ENCODE measurements at regions not wholly inside any gene's neighbourhood (a gene's known extent, or its start where the extent isn't known, plus 50 kb on each side); places are given as distances from the start of the nearest gene placed in this dataset.
"Not testable (repeated sequence)": the region's sequence is repeated elsewhere in the genome, so short reads cannot be mapped to it uniquely, and the experiment has no call there.

DNA sequence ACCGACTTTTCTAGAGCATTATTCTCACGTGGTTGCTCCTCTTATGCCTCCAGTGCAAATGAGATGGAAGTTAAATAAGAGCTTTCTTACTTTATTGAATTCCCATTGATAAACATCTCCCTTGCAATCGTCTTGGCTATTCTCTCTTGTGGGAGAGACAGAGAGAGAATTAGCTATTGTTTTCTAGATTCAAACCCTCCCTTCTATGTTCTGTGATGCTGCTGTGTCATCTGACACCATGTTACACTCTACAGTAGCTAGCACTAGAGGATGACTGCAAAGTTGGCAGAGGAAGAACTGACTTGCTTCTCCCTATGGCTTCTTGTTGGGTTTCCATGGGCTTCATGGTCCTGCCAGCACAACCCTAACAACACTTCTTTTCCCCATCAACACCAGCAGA is 134.6 kb upstream of the RANBP3L start:
- no peak for DNase-seq

DNA sequence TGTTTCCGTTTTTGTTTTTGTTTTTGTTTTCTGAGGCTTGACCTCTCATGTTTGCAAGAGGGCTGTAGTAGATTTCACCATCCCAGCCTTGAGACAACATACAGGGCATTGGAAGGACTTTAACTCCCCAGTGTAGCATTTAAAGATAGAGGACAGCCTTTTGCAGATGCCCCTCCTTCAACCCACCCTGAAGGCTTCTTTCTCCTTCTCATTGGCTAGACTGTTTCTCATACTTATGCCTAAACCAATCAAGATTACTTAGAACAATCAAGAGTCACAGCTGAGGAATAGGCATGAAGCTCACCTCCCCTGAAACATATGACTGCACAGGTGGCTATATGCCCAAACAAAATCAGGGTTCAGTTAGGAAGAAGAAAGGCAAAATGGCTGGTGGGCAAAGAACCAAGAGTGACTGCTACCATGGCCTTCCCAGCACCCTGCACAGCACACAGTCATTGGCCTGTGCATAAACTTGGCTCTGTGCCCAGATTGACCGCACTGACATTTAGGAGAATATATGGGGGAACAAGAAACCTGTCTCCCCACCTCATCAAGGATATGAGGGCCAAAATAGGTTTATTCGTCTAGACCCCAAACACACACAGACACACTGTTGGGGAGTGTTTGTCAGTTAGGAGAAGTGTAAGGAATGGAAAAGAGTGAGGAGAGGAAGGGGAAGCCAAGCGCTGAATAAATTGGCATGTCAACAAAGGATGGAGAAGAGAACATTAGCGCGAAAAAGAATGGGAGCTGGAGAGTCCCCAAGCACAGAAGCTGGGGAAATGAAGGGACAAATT is 137.3 kb upstream of the RANBP3L start:
- DNase-seq = no peak

GRCh38 chr5:36440300-36440699 is 138.6 kb upstream of the RANBP3L start:
- DNase-seq = no peak

- DNase-seq = no peak
Observed at GRCh38 chr5:36441280-36441679, 139.6 kb upstream of the RANBP3L start.

DNA sequence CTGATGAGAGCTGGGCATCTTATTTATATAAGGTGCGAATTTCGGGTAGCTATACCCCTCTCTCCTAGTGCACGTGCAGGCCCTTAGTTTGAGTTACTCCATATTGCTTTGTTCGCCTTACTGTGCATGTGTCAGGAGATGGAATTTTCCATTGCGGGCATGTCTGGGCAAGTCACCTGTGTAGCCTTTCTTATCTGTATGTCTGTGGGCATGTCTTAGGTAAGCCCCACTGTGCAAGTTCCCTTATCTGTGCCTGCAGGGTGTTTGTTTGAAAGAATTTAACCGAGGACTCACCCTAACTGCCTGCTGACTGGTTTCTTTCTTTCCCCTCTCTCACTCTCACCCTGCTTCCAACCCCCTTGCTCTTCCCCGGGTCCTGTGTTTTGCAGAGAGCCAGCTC is 140.7 kb upstream of the RANBP3L start:
- DNase-seq = no peak

DNA sequence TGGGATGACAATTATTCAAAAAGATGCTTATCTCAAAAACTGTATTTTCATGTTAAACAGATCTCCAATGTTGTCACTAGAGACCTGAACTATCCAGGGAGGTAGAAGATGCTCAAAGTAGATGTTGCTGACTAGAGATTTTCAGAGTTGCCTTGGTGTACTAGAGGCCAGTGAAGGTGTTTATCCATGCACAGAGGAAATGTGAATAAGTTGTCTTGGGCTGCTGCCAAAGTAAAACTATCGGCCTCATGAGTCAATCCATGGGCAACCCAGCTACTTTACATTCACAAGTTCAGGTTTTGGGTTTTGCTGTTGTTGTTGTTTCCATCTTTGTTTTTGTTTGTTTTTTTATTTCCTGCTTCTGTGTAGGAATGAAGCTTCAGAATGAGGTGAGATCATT is 141.1 kb upstream of the RANBP3L start:
- DNase-seq = no peak

- DNase-seq = no peak
Observed at GRCh38 chr5:36443941-36444340, 142.2 kb upstream of the RANBP3L start.

DNA sequence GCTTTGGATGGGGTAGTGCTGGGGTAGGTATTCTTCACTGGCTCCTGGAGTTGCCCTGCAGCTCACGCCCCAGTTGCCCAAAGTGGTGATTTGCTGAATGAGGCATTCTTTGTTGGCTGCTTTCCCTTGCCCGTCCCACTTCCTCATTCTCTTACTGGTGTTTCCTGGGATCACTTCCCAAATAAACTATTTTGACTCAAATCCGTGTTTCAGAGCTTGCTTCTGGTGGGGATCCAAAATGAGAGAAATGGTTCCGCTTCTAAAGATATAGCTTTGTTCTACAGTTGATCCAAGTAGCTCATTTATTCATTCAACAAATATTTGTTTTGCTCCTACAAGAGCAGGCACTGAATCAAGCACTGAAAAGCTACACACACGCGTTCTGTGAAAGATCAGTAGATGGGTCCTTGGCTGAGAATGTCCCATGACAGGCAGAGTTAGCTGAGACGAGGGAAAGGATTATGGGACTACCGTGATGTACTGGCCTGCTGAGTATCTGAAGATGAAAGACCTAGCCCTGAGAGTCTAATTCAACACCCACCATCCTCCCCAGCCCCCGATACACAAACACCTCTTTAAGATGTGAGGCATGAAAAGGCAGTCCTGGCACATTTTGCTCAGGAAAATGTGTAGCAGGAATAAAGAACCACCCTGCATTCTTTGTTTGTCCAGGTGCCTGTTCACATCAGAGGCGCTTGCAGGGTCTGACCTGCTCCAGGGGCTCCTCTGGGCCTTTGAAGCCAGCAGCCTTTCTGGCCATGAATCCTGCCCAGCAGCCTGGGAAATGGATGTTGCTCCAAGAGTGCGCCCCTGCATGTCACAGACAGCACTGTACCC is 143.1 kb upstream of the RANBP3L start:
- DNase-seq = no peak

DNA sequence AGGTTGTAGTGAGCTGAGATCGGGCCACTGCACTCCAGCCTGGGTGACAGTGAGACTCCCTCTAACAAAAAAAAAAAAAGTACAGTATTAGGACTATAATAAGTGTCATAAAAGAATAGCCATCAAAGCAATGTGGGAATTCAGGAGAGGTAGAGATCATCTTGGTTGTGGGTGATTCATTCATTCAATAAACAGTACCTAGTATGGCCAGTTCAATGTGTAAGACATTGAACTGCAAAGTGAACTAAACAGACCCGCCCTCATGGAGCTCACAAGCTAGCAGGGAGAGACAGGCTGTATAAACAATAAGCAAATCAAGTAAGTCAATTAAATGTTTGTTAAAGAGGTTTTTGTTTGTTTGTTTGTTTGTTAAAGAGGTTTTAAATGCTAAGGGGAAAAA is 146.1 kb upstream of the RANBP3L start:
- DNase-seq = no peak

GRCh38 chr5:36450229-36451014 is 148.7 kb upstream of the RANBP3L start:
- no peak for DNase-seq

- peak; percentile 72 for DNase-seq
Observed at GRCh38 chr5:36452424-36453006, 150.8 kb upstream of the RANBP3L start.

DNA sequence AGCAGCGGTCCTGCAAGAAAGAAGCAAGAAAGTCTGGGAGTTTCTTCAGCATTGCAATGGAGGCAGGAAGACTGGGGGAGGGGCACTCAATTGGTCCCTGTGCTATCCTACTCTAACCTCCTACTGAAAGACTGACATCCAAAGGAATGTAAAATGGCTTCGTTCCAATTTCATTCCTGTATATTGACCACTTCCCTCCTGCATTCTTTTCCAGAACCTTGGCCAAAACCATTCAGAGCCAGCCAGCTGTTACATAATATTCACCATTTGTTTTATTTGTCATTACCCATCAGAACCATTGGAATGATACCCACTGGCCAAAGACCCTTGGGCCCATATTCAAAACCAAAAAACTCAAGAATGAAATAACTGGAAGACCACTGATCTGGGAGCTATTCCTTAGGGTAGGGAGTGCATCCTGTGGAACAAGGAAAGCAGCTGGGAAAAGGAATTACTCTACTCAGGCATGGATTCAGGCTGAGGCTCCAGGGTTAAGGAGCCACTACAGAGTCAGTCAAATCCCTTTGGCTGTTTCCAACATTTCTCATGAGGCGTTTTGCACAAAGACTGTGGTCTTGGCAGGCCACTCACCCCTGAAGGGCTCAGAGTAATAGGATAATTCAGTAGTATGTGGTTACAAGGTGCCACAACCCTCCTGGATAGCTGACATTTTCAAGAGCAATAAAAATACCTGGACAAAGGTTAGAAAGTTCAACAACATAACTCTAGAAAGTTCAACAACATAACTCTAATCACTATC is 148.7 kb upstream of the SLC1A3 start:
- DNase-seq = no peak

DNA sequence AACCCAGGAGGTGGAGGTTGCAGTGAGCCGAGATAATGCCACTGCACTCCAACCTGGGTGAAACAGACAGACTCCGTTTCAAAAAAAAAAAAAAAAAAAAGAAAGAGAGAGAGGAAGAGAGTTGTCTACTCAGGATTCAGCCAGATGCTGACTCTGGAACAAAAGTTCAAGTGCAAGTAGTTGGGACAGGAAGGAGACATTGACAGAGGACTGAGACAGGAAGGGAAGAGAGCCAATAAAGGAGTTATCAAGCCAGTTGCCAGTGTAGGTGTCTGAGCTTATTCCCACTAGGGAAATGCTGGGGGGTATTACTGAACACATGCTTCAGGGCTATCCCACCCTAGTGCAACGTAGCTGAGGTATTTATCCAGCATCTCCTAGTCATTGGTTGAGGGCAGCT is 147.7 kb upstream of the SLC1A3 start:
- no peak for DNase-seq

DNA sequence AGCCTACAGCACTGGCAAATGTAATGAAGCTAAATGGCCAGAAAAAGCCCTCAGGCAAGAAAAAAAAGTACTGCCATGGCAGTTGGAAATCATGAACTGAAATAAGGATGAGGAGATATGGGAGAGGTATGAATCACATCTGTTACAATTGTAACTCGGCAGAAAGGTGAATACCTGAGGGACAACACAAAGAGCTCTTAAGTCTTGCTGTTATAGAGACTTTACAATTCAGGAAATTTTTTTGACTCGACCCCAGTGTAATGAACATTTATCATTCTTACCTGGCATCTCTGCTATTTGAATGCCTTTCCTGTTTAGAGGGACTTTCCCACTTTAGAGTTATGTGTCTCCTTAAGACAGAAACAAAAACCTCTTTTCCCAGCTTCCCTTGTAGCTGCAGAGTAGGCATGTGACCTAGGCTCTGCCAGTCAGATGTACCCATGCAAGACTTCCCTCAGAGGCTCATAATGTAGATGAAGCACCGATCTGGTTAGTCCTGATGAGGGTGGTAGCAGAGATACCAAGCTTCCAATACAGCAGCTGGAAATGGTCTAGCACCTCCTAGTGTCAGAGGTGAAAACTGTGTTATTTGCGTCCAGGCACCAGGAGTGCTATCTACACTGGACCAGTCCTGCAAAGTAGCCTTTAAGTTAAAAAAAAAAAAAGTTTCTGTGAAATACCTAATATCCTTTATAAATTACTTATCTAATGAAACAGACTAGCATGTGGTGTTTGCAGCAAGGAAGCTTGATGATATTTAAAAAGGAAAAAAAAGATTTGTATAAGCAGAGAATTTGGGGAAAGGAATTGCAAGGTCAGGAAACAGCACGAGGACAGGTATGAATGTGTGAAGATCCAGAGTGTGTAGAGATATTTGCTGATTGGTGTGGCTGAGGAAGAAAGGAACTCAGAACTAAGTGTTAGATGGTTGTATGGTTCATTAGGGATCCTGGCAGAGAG is 146.9 kb upstream of the SLC1A3 start:
- DNase-seq = no peak

DNA sequence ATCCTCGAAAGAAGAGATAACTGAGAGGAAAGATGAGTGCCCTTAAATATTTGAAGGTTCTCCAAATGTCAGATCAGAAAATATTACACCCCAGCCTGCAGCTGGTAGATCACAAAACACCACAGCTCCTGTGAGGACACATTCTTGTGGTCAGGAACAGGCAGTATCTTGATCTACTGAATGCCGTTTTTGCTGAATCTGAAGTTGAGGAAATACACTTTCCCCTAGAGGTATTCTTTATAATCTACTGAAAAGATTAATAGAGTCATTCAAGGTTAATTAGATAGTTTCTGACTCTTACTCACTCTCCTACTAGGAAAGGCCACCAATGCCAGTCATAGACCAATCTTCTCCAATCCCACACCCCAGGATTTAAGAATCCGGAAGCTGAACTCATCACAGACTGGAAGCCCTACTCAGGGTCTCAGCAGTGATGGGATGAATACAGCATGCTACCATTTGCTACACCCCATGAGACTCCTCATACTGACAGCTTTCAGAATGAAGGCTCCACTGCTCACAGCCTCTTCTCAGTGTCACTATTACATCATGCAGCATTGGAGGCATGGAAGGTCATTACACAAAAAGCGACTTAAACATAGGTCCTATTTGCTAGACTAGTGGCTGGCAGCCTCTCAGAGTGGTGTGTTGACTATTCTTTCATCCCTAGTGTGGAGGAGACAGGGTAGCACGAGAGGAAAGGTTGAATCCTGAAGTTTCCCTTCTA is 143.9 kb upstream of the SLC1A3 start:
- no peak for DNase-seq

GRCh38 chr5:36475942-36476341 is 130.5 kb upstream of the SLC1A3 start:
- not testable (repeated sequence) for DNase-seq

DNA sequence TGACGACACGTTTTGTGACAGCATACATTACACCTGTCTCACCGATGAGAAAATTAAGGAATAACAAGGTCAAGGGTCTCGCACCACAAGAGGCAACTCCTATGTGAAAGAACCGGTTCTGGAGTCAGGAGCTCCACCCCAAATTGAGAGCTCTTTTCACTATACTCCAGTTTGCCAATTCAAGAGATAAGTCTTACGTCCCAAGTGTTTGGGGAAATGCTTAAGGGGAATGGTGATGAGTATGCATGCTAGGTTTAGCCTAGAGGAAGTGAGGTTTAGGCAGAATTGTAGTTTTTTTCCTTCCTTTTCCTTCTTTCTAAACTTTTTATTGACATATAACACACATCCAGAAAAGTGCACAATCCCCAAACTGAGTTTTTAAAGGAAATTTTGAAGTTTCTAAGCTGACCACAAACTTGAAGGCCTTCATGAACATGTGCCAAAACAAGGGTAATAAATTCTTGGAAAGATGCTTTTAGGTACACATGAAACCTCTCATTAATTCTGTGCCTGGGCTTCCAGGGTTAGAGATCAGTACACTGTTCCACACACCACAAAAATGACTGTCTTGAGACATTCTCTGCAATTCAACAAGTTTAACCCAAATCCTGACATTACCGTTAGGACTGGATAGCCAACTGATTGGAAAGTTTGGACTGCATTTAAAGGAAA is 127.6 kb upstream of the SLC1A3 start:
- no peak for DNase-seq

- DNase-seq = no peak
Observed at GRCh38 chr5:36481454-36482120, 124.8 kb upstream of the SLC1A3 start.

GRCh38 chr5:36482812-36483211 is 123.6 kb upstream of the SLC1A3 start:
- no peak for DNase-seq

Measured in NCI-H1048 (cell line).